HUES48 (cell line): ENCODE measurements at regions not wholly inside any gene's neighbourhood (a gene's known extent, or its start where the extent isn't known, plus 50 kb on each side); places are given as distances from the start of the nearest gene placed in this dataset.

Experiments used
- H3K27ac ChIP-seq: one replicate; pipeline ENCODE4 v1.7.0; 2013; ENCODE audit warnings: low read depth, low read length, inconsistent platforms
- H3K27me3 ChIP-seq: 2 replicates; pipeline ENCODE4 v1.6.1; 2013; ENCODE audit warnings: mild to moderate bottlenecking, low read length; ENCODE audit not compliant: control insufficient read depth, insufficient read depth
- H3K36me3 ChIP-seq: 2 replicates; pipeline ENCODE4 v1.6.1; 2013; ENCODE audit warnings: low read length; ENCODE audit not compliant: control insufficient read depth, insufficient read depth
- H3K4me1 ChIP-seq: 2 replicates; pipeline ENCODE4 v1.6.1; 2013; ENCODE audit warnings: mild to moderate bottlenecking, low read length; ENCODE audit not compliant: control insufficient read depth, insufficient read depth
- H3K4me3 ChIP-seq: 2 replicates; pipeline ENCODE4 v1.5.1; 2013; ENCODE audit warnings: mild to moderate bottlenecking, low read depth, low read length
- H3K9ac ChIP-seq: 2 replicates; pipeline ENCODE4 v1.6.1; 2013; ENCODE audit warnings: mild to moderate bottlenecking, low read depth, low read length, moderate library complexity
- H3K9me3 ChIP-seq: 2 replicates; pipeline ENCODE4 v1.6.1; 2013; ENCODE audit warnings: low read length; ENCODE audit not compliant: control insufficient read depth, insufficient read depth

- H3K36me3 ChIP-seq = no peaks in the 10 kb centered on the region
- H3K27ac ChIP-seq = no peak overlapping the region
- no peaks in the 10 kb centered on the region for H3K9me3 ChIP-seq
- H3K9ac ChIP-seq = no peak overlapping the region
- H3K4me1 ChIP-seq = no peaks in the 10 kb centered on the region
- no peak overlapping the region for H3K4me3 ChIP-seq
- H3K27me3 ChIP-seq = no peaks in the 10 kb centered on the region
Measured at GRCh38 chr21:19993268-19993667, 1004.9 kb upstream of the NCAM2 start.

- Histone ChIP-seq H3K9ac (no peak overlapping the region), H3K9me3 (peaks cover 8% of the 10 kb centered on the region), H3K36me3 (no peaks in the 10 kb centered on the region), H3K27me3 (no peaks in the 10 kb centered on the region), H3K27ac (no peak overlapping the region), H3K4me3 (no peak overlapping the region), H3K4me1 (no peaks in the 10 kb centered on the region)
Measured at GRCh38 chr21:19995253-19995652, 1003.0 kb upstream of the NCAM2 start.

- Histone ChIP-seq H3K36me3 (no peaks in the 10 kb centered on the region), H3K27me3 (no peaks in the 10 kb centered on the region), H3K9me3 (peaks cover 8% of the 10 kb centered on the region), H3K27ac (no peak overlapping the region), H3K4me1 (no peaks in the 10 kb centered on the region), H3K9ac (no peak overlapping the region), H3K4me3 (no peak overlapping the region)
Measured at GRCh38 chr21:19998453-19998852, 999.8 kb upstream of the NCAM2 start.

GRCh38 chr21:19999369-20000272 is 998.6 kb upstream of the NCAM2 start:
- Histone ChIP-seq H3K27ac (no peak overlapping the region), H3K36me3 (no peaks in the 10 kb centered on the region), H3K4me3 (no peak overlapping the region), H3K27me3 (no peaks in the 10 kb centered on the region), H3K4me1 (no peaks in the 10 kb centered on the region), H3K9me3 (peaks cover 8% of the 10 kb centered on the region), H3K9ac (no peak overlapping the region)

- no peaks in the 10 kb centered on the region for H3K4me1 ChIP-seq
- no peaks in the 10 kb centered on the region for H3K36me3 ChIP-seq
- H3K9ac ChIP-seq = no peak overlapping the region
- no peaks in the 10 kb centered on the region; the same call in 1 of the 2 replicates for H3K9me3 ChIP-seq
- H3K4me3 ChIP-seq = no peak overlapping the region
- H3K27me3 ChIP-seq = no peaks in the 10 kb centered on the region
- no peak overlapping the region for H3K27ac ChIP-seq
Measured at GRCh38 chr21:20004367-20004766, 993.8 kb upstream of the NCAM2 start.

- H3K4me3 ChIP-seq = no peak overlapping the region
- H3K9me3 ChIP-seq = no peaks in the 10 kb centered on the region
- H3K27ac ChIP-seq = no peak overlapping the region
- H3K9ac ChIP-seq = no peak overlapping the region
- no peaks in the 10 kb centered on the region for H3K27me3 ChIP-seq
- no peaks in the 10 kb centered on the region for H3K36me3 ChIP-seq
- H3K4me1 ChIP-seq = peaks cover under 1% of the 10 kb centered on the region
Measured at GRCh38 chr21:20010691-20011200, 987.5 kb upstream of the NCAM2 start.

GRCh38 chr21:20013851-20014250 is 984.4 kb upstream of the NCAM2 start:
- H3K9me3 ChIP-seq = no peaks in the 10 kb centered on the region
- no peaks in the 10 kb centered on the region for H3K27me3 ChIP-seq
- peaks cover 17% of the 10 kb centered on the region for H3K4me1 ChIP-seq
- H3K27ac ChIP-seq = no peak overlapping the region
- H3K4me3 ChIP-seq = no peak overlapping the region
- H3K36me3 ChIP-seq = no peaks in the 10 kb centered on the region
- H3K9ac ChIP-seq = no peak overlapping the region

- peak overlapping the region; percentile 70 for H3K27ac ChIP-seq
Measured at GRCh38 chr21:20016435-20017005, 981.7 kb upstream of the NCAM2 start.

GRCh38 chr21:20020026-20020425 is 978.2 kb upstream of the NCAM2 start:
- Histone ChIP-seq H3K4me1 (peaks cover 17% of the 10 kb centered on the region), H3K9ac (no peak overlapping the region), H3K4me3 (no peak overlapping the region), H3K27ac (no peak overlapping the region), H3K36me3 (no peaks in the 10 kb centered on the region), H3K27me3 (no peaks in the 10 kb centered on the region), H3K9me3 (no peaks in the 10 kb centered on the region)

More at GRCh38 chr21:20016435-20017005, 981.7 kb upstream of the NCAM2 start:
- peaks cover 17% of the 10 kb centered on the region for H3K4me1 ChIP-seq
- no peak overlapping the region for H3K4me3 ChIP-seq
- H3K9ac ChIP-seq = no peak overlapping the region
- no peaks in the 10 kb centered on the region for H3K27me3 ChIP-seq
- no peaks in the 10 kb centered on the region for H3K36me3 ChIP-seq
- no peaks in the 10 kb centered on the region for H3K9me3 ChIP-seq

GRCh38 chr21:20023193-20023592 is 975.0 kb upstream of the NCAM2 start:
- no peaks in the 10 kb centered on the region for H3K9me3 ChIP-seq

GRCh38 chr21:20024741-20025140 is 973.5 kb upstream of the NCAM2 start:
- H3K27me3 ChIP-seq = no peaks in the 10 kb centered on the region
- H3K4me1 ChIP-seq = no peaks in the 10 kb centered on the region
- no peak overlapping the region for H3K27ac ChIP-seq
- no peaks in the 10 kb centered on the region for H3K9me3 ChIP-seq
- no peak overlapping the region for H3K4me3 ChIP-seq
- H3K36me3 ChIP-seq = no peaks in the 10 kb centered on the region
- no peak overlapping the region for H3K9ac ChIP-seq

More at GRCh38 chr21:20023193-20023592, 975.0 kb upstream of the NCAM2 start:
- H3K36me3 ChIP-seq = no peaks in the 10 kb centered on the region
- H3K4me1 ChIP-seq = no peaks in the 10 kb centered on the region
- H3K9ac ChIP-seq = no peak overlapping the region
- H3K27me3 ChIP-seq = no peaks in the 10 kb centered on the region
- H3K27ac ChIP-seq = no peak overlapping the region
- H3K4me3 ChIP-seq = no peak overlapping the region
